NCI-H2227 treated with DMSO at 0.1 percent for 48 hours (cell line): ENCODE measurements at regions not wholly inside any gene's neighbourhood (a gene's known extent, or its start where the extent isn't known, plus 50 kb on each side); places are given as distances from the start of the nearest gene placed in this dataset.
A peak's percentile ranks its signal among the peaks of the same experiment; 100 is the strongest.

Source experiments
- DNase-seq: peaks from one replicate; lab custom pipeline; 2025; lab: John Stamatoyannopoulos, UW

- no peak for DNase-seq
These were observed 189.4 kb upstream of the RREB1 start for GRCh38 chr6:6918216-6918983.

GRCh38 chr6:6919173-6919572 lies 188.6 kb upstream of the RREB1 start:
- no peak for DNase-seq

- DNase-seq: no peak
These were observed 187.4 kb upstream of the RREB1 start for GRCh38 chr6:6920114-6920986.

GRCh38 chr6:6920987-6921313 lies 186.8 kb upstream of the RREB1 start:
- DNase-seq: no peak

GRCh38 chr6:6922166-6922565 lies 185.6 kb upstream of the RREB1 start:
- no peak for DNase-seq

- DNase-seq: no peak
These were observed 184.2 kb upstream of the RREB1 start for GRCh38 chr6:6923605-6924004.

- DNase-seq: no peak
These were observed 183.1 kb upstream of the RREB1 start for GRCh38 chr6:6924708-6925107.

- DNase-seq: no peak
These were observed 182.2 kb upstream of the RREB1 start for GRCh38 chr6:6925391-6926164.

GRCh38 chr6:6926856-6927255 lies 180.9 kb upstream of the RREB1 start:
- no peak for DNase-seq

- no peak for DNase-seq
These were observed 180.0 kb upstream of the RREB1 start for GRCh38 chr6:6927521-6928361.

- DNase-seq: no peak
These were observed 177.4 kb upstream of the RREB1 start for GRCh38 chr6:6930223-6930880.

GRCh38 chr6:6931071-6932025 lies 176.4 kb upstream of the RREB1 start:
- no peak for DNase-seq

- DNase-seq: no peak
These were observed 175.4 kb upstream of the RREB1 start for GRCh38 chr6:6932341-6932740.

- no peak for DNase-seq
These were observed 174.8 kb upstream of the RREB1 start for GRCh38 chr6:6932968-6933367.

GRCh38 chr6:6940031-6941025 lies 167.4 kb upstream of the RREB1 start:
- no peak for DNase-seq

- DNase-seq: no peak
These were observed 166.6 kb upstream of the RREB1 start for GRCh38 chr6:6941201-6941600.

GRCh38 chr6:6942091-6942490 lies 165.7 kb upstream of the RREB1 start:
- no peak for DNase-seq

- DNase-seq: peak; percentile 13
These were observed 164.9 kb upstream of the RREB1 start for GRCh38 chr6:6942831-6943230.

GRCh38 chr6:6943421-6943820 lies 164.3 kb upstream of the RREB1 start:
- no peak for DNase-seq
